ENCODE measurements at regions not wholly inside any gene's neighbourhood (a gene's known extent, or its start where the extent isn't known, plus 50 kb on each side); places are given as distances from the start of the nearest gene placed in this dataset.
"Not testable (repeated sequence)": the region's sequence is repeated elsewhere in the genome, so short reads cannot be mapped to it uniquely, and the experiment has no call there.

GRCh38 chr16:35169324-35169723 is 1709.9 kb downstream of the TP53TG3F start:
- not testable (repeated sequence) for TF ChIP-seq EZH2 (IDR thresholded peaks at IDR 0.05; ENCODE audit: insufficient read depth, poor library complexity, severe bottlenecking); EZH2phosphoT487 (IDR thresholded peaks at IDR 0.05; ENCODE audit: insufficient read depth, low read depth)

Data from GM23248 (cell line).